IPS DF 6.9 (cell line): ENCODE measurements at regions not wholly inside any gene's neighbourhood (a gene's known extent, or its start where the extent isn't known, plus 50 kb on each side); places are given as distances from the start of the nearest gene placed in this dataset.
"Not testable (repeated sequence)": the region's sequence is repeated elsewhere in the genome, so short reads cannot be mapped to it uniquely, and the experiment has no call there.

Experiments used
- DNase-seq: peaks from one replicate; pipeline ENCODE4 v3.0.0-alpha.2; 2013; ENCODE audit warnings: low read depth, low spot score
- H3K27ac ChIP-seq: one replicate; pipeline ENCODE4 v1.5.1; 2013; ENCODE audit warnings: low read length, control low read depth
- H3K27me3 ChIP-seq: 2 replicates; pipeline ENCODE4 v1.6.1; 2013; ENCODE audit warnings: mild to moderate bottlenecking, low read length; ENCODE audit not compliant: control insufficient read depth, insufficient read depth
- H3K36me3 ChIP-seq: 2 replicates; pipeline ENCODE4 v1.6.1; 2013; ENCODE audit warnings: low read length; ENCODE audit not compliant: control insufficient read depth, insufficient read depth
- H3K4me1 ChIP-seq: 2 replicates; pipeline ENCODE4 v1.6.1; 2013; ENCODE audit warnings: low read length; ENCODE audit not compliant: control insufficient read depth, insufficient read depth
- H3K4me3 ChIP-seq: 2 replicates; pipeline ENCODE4 v1.5.1; 2013; ENCODE audit warnings: mild to moderate bottlenecking, low read length
- H3K9me3 ChIP-seq: 2 replicates; pipeline ENCODE4 v1.6.1; 2013; ENCODE audit warnings: low read length, inconsistent platforms; ENCODE audit not compliant: control insufficient read depth, insufficient read depth
- WGBS: extraction: QIAGEN DNeasy Blood & Tissue Kit; methylation state at CpG from one replicate; pipeline ENCODE4 v1.1.7; 2013; ENCODE audit warnings: mixed read lengths, missing lambda C conversion rate; ENCODE audit not compliant: insufficient read length, insufficient coverage; 5-methylcytosine and 5-hydroxymethylcytosine counted together

GRCh38 chr14:40222996-40223395 lies 790.8 kb upstream of the FBXO33 start:
- H3K27me3 ChIP-seq: no peaks in the 10 kb centered on the region
- H3K4me1 ChIP-seq: no peaks in the 10 kb centered on the region
- WGBS: no CpG with 5 or more reads among the region's 4 CpGs
- DNase-seq: no peak
- no peaks in the 10 kb centered on the region for H3K36me3 ChIP-seq
- H3K27ac ChIP-seq: no peak overlapping the region
- no peaks in the 10 kb centered on the region for H3K9me3 ChIP-seq
- H3K4me3 ChIP-seq: no peak overlapping the region

GRCh38 chr14:40221428-40221827 lies 789.2 kb upstream of the FBXO33 start:
- no peak for DNase-seq
- H3K4me1 ChIP-seq: no peaks in the 10 kb centered on the region
- no peak overlapping the region for H3K27ac ChIP-seq
- H3K36me3 ChIP-seq: no peaks in the 10 kb centered on the region
- H3K27me3 ChIP-seq: no peaks in the 10 kb centered on the region
- H3K9me3 ChIP-seq: no peaks in the 10 kb centered on the region
- H3K4me3 ChIP-seq: no peak overlapping the region

- no CpG with 5 or more reads among the region's 3 CpGs for WGBS
- H3K4me1 ChIP-seq: no peaks in the 10 kb centered on the region
- no peak for DNase-seq
- H3K27me3 ChIP-seq: no peaks in the 10 kb centered on the region
- no peak overlapping the region for H3K27ac ChIP-seq
- no peaks in the 10 kb centered on the region for H3K36me3 ChIP-seq
- no peaks in the 10 kb centered on the region for H3K9me3 ChIP-seq
- no peak overlapping the region for H3K4me3 ChIP-seq
Observed at GRCh38 chr14:40219032-40219431, 786.8 kb upstream of the FBXO33 start.

- Histone ChIP-seq H3K27me3 (no peaks in the 10 kb centered on the region), H3K4me1 (no peaks in the 10 kb centered on the region), H3K4me3 (no peak overlapping the region), H3K27ac (no peak overlapping the region), H3K9me3 (no peaks in the 10 kb centered on the region), H3K36me3 (no peaks in the 10 kb centered on the region)
- DNase-seq: no peak
- no CpG with 5 or more reads among the region's 6 CpGs for WGBS
Observed at GRCh38 chr14:40218282-40218941, 786.2 kb upstream of the FBXO33 start.

- no peaks in the 10 kb centered on the region for H3K27me3 ChIP-seq
- no peak for DNase-seq
- H3K36me3 ChIP-seq: no peaks in the 10 kb centered on the region
- no peak overlapping the region for H3K27ac ChIP-seq
- no peak overlapping the region for H3K4me3 ChIP-seq
- no peaks in the 10 kb centered on the region for H3K9me3 ChIP-seq
- WGBS: no CpG with 5 or more reads among the region's 22 CpGs
- no peaks in the 10 kb centered on the region for H3K4me1 ChIP-seq
Observed at GRCh38 chr14:40216976-40217375, 784.7 kb upstream of the FBXO33 start.

GRCh38 chr14:40216408-40216807 lies 784.2 kb upstream of the FBXO33 start:
- not testable (repeated sequence) for H3K27ac ChIP-seq, H3K4me3 ChIP-seq, H3K9me3 ChIP-seq, DNase-seq, H3K36me3 ChIP-seq, H3K4me1 ChIP-seq, H3K27me3 ChIP-seq
- WGBS: no CpG with 5 or more reads among the region's 18 CpGs

- H3K27me3 ChIP-seq: no peaks in the 10 kb centered on the region
- DNase-seq: no peak
- no peaks in the 10 kb centered on the region for H3K9me3 ChIP-seq
- no peak overlapping the region for H3K4me3 ChIP-seq
- no peaks in the 10 kb centered on the region for H3K4me1 ChIP-seq
- no peak overlapping the region for H3K27ac ChIP-seq
- H3K36me3 ChIP-seq: no peaks in the 10 kb centered on the region
Observed at GRCh38 chr14:40213701-40214100, 781.5 kb upstream of the FBXO33 start.

GRCh38 chr14:40204441-40205175 lies 772.4 kb upstream of the FBXO33 start:
- Histone ChIP-seq H3K9me3 (no peaks in the 10 kb centered on the region), H3K27me3 (no peaks in the 10 kb centered on the region), H3K4me1 (no peaks in the 10 kb centered on the region), H3K36me3 (no peaks in the 10 kb centered on the region), H3K27ac (no peak overlapping the region), H3K4me3 (no peak overlapping the region)
- DNase-seq: no peak
- WGBS: no CpG with 5 or more reads among the region's 11 CpGs

GRCh38 chr14:40199101-40199500 lies 766.9 kb upstream of the FBXO33 start:
- WGBS: no CpG with 5 or more reads among the region's 1 CpG
- Histone ChIP-seq H3K4me1 (no peaks in the 10 kb centered on the region), H3K4me3 (no peak overlapping the region), H3K9me3 (no peaks in the 10 kb centered on the region), H3K27ac (no peak overlapping the region), H3K27me3 (no peaks in the 10 kb centered on the region), H3K36me3 (no peaks in the 10 kb centered on the region)
- no peak for DNase-seq

GRCh38 chr14:40197344-40197743 lies 765.1 kb upstream of the FBXO33 start:
- no peaks in the 10 kb centered on the region for H3K36me3 ChIP-seq
- H3K4me1 ChIP-seq: no peaks in the 10 kb centered on the region
- H3K9me3 ChIP-seq: no peaks in the 10 kb centered on the region
- H3K27me3 ChIP-seq: no peaks in the 10 kb centered on the region
- H3K27ac ChIP-seq: no peak overlapping the region
- DNase-seq: no peak
- H3K4me3 ChIP-seq: no peak overlapping the region
- WGBS: no CpG with 5 or more reads among the region's 2 CpGs

GRCh38 chr14:40188006-40188405 lies 755.8 kb upstream of the FBXO33 start:
- H3K9me3 ChIP-seq: no peaks in the 10 kb centered on the region
- H3K36me3 ChIP-seq: no peaks in the 10 kb centered on the region
- WGBS: no CpG with 5 or more reads among the region's 3 CpGs
- H3K4me3 ChIP-seq: no peak overlapping the region
- no peak for DNase-seq
- H3K27me3 ChIP-seq: no peaks in the 10 kb centered on the region
- no peaks in the 10 kb centered on the region for H3K4me1 ChIP-seq
- H3K27ac ChIP-seq: no peak overlapping the region
